Stimulated activated CD4-positive, alpha-beta T cell treated with anti-CD3 and anti-CD28 coated beads, Interleukin-15, amount 100 ng/mL, for 48 hours (primary cell): ENCODE measurements at regions not wholly inside any gene's neighbourhood (a gene's known extent, or its start where the extent isn't known, plus 50 kb on each side); places are given as distances from the start of the nearest gene placed in this dataset.
"Not testable (repeated sequence)": the region's sequence is repeated elsewhere in the genome, so short reads cannot be mapped to it uniquely, and the experiment has no call there.

ENCODE experiments used
- DNase-seq, 2 donors: peaks; one replicate each; pipeline ENCODE4 v3.0.0-alpha.2; 2020; ENCODE audit warnings: low read depth in 2 of 2

GRCh38 chr22:49721211-49721763 lies 106.4 kb downstream of the BRD1 start:
- DNase-seq, result no peak

- DNase-seq, result no peak
Observed at GRCh38 chr22:49720279-49720959, 107.3 kb downstream of the BRD1 start.

DNA sequence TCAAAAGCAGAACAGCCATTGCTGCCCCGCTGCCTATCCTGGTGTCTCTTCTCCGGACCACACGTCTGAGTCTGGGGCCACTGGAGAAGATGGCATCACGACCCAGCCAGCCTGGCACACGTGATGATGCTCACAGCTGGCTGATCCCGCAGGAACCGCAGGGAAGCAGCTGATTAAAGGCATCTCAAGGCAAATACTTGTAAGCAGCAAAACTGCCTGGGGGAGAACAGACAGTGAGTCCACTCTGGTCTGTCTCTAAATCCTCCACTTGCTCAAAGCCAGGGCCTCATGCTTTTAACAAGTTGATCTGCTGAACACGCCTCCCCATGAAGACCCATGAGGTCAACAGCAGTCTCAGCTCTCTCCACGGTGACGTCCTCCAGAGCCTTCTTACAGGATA lies 108.6 kb downstream of the BRD1 start:
- no peak for DNase-seq

DNA sequence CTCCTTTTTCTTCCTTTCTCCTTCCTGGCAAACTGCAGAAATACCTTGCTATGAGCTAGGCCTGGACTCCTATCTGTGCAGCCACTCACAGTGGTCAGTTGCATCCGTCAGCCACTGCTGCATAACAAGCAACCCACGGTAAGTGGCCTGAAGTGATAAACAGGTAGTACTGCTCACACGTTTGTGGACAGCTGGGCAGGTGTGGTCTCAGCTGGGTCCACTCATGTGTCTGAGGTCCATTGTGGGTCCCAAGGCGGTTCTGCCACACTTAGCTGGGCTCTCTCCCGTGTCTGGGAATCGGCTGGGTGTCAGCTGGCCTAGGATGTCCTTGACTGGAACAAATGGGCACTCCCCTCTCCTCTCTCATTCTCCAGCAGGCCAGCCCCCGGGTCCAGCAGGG lies 109.3 kb downstream of the BRD1 start:
- DNase-seq, result no peak

GRCh38 chr22:49717322-49717919 lies 110.3 kb downstream of the BRD1 start:
- DNase-seq, result no peak

DNA sequence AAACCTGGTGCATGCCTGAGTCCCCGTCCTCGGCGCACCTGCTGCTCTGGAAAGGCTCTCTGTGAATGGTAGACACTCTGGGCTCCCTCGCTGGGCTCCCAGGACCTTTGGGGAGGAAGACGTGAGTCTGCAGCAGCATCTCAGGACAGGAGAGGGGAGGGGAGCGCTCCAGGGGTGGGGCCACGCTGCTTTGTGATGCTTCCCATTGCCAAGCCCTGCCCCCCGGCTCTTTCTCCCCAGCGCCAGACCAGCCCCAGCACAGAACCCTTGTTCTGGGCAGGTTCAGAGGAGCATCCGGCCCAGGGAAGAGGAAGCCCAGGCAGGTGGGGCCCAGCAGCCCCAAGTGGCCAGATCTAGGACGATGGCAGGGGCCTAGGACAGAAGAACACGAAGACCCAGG lies 111.2 kb downstream of the BRD1 start:
- no peak for DNase-seq

- no peak for DNase-seq
Observed at GRCh38 chr22:49715450-49715849, 112.2 kb downstream of the BRD1 start.

DNA sequence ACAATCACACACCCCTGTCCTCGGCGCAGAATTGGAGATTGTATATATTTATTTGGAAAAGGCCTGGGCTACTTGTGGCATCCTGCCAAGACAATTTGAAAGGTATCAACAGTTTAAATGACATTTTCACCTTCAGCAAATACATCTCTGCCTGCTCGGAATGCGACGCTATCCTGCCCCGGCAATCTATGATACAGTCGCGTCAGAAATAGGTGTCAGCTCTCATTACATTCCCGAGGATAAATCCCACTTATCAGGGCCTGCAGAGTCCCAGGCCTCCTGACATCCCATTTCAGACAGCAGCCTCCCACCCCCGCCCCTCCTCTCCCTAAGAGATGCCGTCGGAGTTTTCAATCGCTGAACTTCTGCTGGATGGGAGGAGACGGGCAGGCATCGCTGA lies 114.7 kb downstream of the BRD1 start:
- DNase-seq, result no peak

GRCh38 chr22:49712195-49712791 lies 115.4 kb downstream of the BRD1 start:
- DNase-seq, result no peak

DNA sequence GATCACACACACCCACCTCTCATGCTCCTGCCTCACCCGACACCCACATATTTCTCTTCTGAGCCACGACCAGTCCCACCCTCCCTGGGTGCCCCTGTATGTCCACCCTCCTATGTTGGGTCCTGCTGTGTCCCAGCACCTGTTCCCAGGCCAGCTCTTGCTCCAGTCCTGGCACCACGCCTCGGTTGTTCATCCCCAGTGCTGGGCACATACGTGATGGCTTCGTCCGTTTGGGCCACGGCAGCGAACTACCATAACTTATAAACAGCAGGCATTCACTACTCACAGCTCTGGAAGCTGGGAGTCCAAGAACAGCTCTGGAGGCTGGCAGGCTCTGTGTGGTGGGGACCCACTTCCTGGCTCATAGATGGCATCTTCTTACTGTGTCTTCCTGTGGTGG lies 116.9 kb downstream of the BRD1 start:
- no peak for DNase-seq

DNA sequence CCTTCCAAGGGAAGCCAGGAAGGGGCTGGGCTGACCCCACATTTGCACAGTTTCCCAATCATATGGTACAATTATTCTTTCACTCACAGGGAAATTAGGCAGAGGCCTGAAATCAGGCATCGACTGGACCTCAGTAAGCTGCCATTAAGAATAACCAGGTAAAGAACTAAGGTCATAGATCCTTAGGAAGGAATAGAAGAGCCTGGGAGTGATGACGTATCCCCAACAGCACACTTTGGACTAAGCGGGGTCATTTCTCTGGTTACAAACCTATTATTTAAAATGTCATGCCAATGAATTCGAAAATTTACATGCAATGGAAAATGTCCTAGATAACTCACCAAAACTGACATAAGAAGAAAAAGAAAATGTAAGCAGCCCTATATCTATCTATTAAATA lies 118.2 kb downstream of the BRD1 start:
- no peak for DNase-seq

- DNase-seq, result no peak
Observed at GRCh38 chr22:49705972-49706352, 121.7 kb downstream of the BRD1 start.

DNA sequence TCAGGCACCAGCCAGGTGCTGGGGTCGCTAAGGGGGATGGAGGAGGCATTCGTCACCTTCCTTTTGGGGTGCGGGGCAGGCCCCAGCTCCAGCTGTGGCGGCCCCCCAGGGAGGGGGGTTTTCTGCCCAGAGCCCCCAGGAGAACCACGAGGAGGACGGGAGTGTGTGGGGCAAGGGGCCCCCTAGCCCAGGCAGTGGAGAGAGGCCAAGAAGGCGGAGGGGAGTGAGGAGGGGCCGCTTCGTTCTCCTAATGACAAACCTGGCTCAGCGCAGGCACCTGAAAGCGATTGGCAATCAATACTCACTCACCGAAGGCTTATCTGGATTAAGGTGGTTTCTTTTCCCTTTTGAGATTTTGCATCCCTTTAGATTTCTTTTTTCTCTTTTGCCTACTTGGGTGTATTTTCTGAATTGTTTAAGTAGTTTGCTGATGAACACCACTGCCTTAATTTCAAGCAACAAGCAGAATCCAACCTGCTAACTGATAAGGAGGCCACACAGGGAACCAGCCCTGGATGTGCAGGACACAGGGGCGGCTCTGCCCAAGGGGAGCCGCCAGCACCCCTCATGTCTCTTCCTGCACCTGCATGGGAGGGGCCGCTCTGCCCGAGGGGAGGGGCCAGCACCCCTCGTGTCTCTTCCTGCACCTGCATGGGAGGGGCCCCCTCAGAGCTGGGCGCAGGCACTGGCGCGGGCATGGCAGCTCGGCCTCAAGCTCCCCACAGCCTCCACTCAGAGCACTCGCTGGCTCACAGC lies 122.3 kb downstream of the BRD1 start:
- no peak for DNase-seq

- no peak for DNase-seq
Observed at GRCh38 chr22:49704345-49705215, 123.1 kb downstream of the BRD1 start.

- DNase-seq, result no peak
Observed at GRCh38 chr22:49703990-49704344, 123.7 kb downstream of the BRD1 start.

GRCh38 chr22:49703505-49703904 lies 124.2 kb downstream of the BRD1 start:
- no peak for DNase-seq

- no peak for DNase-seq
Observed at GRCh38 chr22:49702068-49702397, 125.6 kb downstream of the BRD1 start.

GRCh38 chr22:49701380-49702067 lies 126.1 kb downstream of the BRD1 start:
- no peak for DNase-seq

DNA sequence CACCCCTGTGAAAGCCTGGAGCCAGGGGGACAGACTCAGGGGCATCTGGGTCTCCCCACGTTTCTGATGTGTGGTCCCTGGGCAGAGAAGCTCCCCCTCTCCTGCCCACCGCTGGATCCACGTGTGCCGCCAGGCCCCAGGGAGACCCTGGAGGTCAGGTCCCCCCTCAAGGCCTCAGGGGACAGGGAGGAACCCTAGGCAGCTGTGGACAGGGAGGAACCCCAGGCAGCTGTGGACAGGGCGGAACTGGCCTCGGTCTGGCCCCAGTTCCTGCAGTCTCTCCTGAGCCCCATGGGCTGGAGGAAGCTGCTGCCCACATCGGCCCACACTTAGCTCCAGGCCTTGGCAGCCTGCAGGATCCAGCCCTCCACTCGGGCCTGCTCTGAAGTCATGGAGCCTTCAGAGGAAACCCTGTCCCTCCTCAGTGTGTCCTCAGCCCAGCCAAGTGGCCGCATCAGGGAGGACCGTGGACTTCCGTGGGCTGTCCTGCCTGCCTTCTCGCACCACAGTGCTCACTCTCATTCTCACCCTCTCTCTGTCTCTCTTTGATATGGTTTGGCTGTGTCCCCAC lies 127.7 kb downstream of the BRD1 start:
- DNase-seq, result no peak

GRCh38 chr22:49699476-49699875 lies 128.2 kb downstream of the BRD1 start:
- DNase-seq, result no peak

- DNase-seq, result not testable (repeated sequence)
Observed at GRCh38 chr22:49698616-49699015, 129.1 kb downstream of the BRD1 start.
